ENCODE measurements at regions not wholly inside any gene's neighbourhood (a gene's known extent, or its start where the extent isn't known, plus 50 kb on each side); places are given as distances from the start of the nearest gene placed in this dataset.

GRCh38 chr5:174570662-174571061, 153.7 kb upstream of the MSX2 start:
- no peak overlapping the region for H3K27ac ChIP-seq
- H2AFZ ChIP-seq = no peak overlapping the region
- no peak overlapping the region for H3K4me3 ChIP-seq
- peaks cover 7% of the 10 kb centered on the region for H3K4me1 ChIP-seq (ENCODE audit: insufficient read depth)
- WGBS (ENCODE audit: low lambda C conversion rate, missing lambda C conversion rate) = 83% methylated on average over 4 of the region's 4 CpGs
- H3K9me3 ChIP-seq (ENCODE audit: low read depth) = no peaks in the 10 kb centered on the region
- no peaks in the 10 kb centered on the region for H3K9me2 ChIP-seq (replicated peaks; ENCODE audit: insufficient read depth)
- no peaks in the 10 kb centered on the region for H3K79me2 ChIP-seq
- no peak for TF ChIP-seq EZH2 (IDR thresholded peaks at IDR 0.05; ENCODE audit: borderline replicate concordance)
- TF ChIP-seq CTCF (IDR thresholded peaks at IDR 0.05; ENCODE audit: poor library complexity) = no peak
- TF ChIP-seq EZH2phosphoT487 (IDR thresholded peaks at IDR 0.05; ENCODE audit: low read depth, severe bottlenecking, unreplicated experiment) = no peak
- no peak for DNase-seq (ENCODE audit: low spot score)
- H3K36me3 ChIP-seq (replicated peaks; ENCODE audit: insufficient read depth, low read depth) = no peaks in the 10 kb centered on the region
- H3K4me2 ChIP-seq = no peak overlapping the region
- no peaks in the 10 kb centered on the region for H4K20me1 ChIP-seq (ENCODE audit: insufficient read depth, poor library complexity, severe bottlenecking)
- H3K27me3 ChIP-seq = no peaks in the 10 kb centered on the region

GRCh38 chr5:174571662-174572397, 152.6 kb upstream of the MSX2 start:
- Histone ChIP-seq H3K36me3 (replicated peaks; ENCODE audit: insufficient read depth, low read depth) (no peaks in the 10 kb centered on the region), H3K9me3 (ENCODE audit: low read depth) (no peaks in the 10 kb centered on the region), H2AFZ (no peak overlapping the region), H3K79me2 (no peaks in the 10 kb centered on the region), H3K4me2 (peak overlapping the region; percentile 25), H4K20me1 (ENCODE audit: insufficient read depth, poor library complexity, severe bottlenecking) (no peaks in the 10 kb centered on the region), H3K4me3 (no peak overlapping the region), H3K27ac (peak overlapping the region; percentile 60), H3K27me3 (no peaks in the 10 kb centered on the region), H3K9me2 (replicated peaks; ENCODE audit: insufficient read depth) (no peaks in the 10 kb centered on the region), H3K4me1 (ENCODE audit: insufficient read depth) (peaks cover 7% of the 10 kb centered on the region)
- TF ChIP-seq CTCF (IDR thresholded peaks at IDR 0.05; ENCODE audit: poor library complexity) (peak; percentile 50), EZH2phosphoT487 (IDR thresholded peaks at IDR 0.05; ENCODE audit: low read depth, severe bottlenecking, unreplicated experiment) (no peak)
- WGBS (ENCODE audit: low lambda C conversion rate, missing lambda C conversion rate) = 45% methylated on average over 7 of the region's 7 CpGs
- DNase-seq (ENCODE audit: low spot score) = peak; percentile 92

- Histone ChIP-seq H2AFZ (no peak overlapping the region), H3K4me2 (no peak overlapping the region), H3K27ac (peak overlapping the region; percentile 2), H3K4me3 (no peak overlapping the region), H3K4me1 (ENCODE audit: insufficient read depth) (peaks cover 7% of the 10 kb centered on the region), H3K9me3 (ENCODE audit: low read depth) (no peaks in the 10 kb centered on the region), H3K27me3 (no peaks in the 10 kb centered on the region), H3K9me2 (replicated peaks; ENCODE audit: insufficient read depth) (no peaks in the 10 kb centered on the region), H4K20me1 (ENCODE audit: insufficient read depth, poor library complexity, severe bottlenecking) (no peaks in the 10 kb centered on the region), H3K79me2 (no peaks in the 10 kb centered on the region), H3K36me3 (replicated peaks; ENCODE audit: insufficient read depth, low read depth) (no peaks in the 10 kb centered on the region)
- WGBS (ENCODE audit: low lambda C conversion rate, missing lambda C conversion rate) = 83% methylated on average over 9 of the region's 9 CpGs
- DNase-seq (ENCODE audit: low spot score) = no peak
- TF ChIP-seq EZH2 (IDR thresholded peaks at IDR 0.05; ENCODE audit: borderline replicate concordance) = no peak
- no peak for TF ChIP-seq CTCF (IDR thresholded peaks at IDR 0.05; ENCODE audit: poor library complexity)
- TF ChIP-seq EZH2phosphoT487 (IDR thresholded peaks at IDR 0.05; ENCODE audit: low read depth, severe bottlenecking, unreplicated experiment) = no peak
These were observed 151.8 kb upstream of the MSX2 start for GRCh38 chr5:174572591-174572990.
